Kidney epithelial cell (primary cell): ENCODE measurements at regions not wholly inside any gene's neighbourhood (a gene's known extent, or its start where the extent isn't known, plus 50 kb on each side); places are given as distances from the start of the nearest gene placed in this dataset.

Source experiments
- DNase-seq: peaks from one replicate; pipeline ENCODE4 v3.0.0-alpha.2; 2010; ENCODE audit warnings: low read depth
- H3K27me3 ChIP-seq: 2 replicates; pipeline ENCODE4 v1.6.0; 2011; ENCODE audit warnings: low read length; ENCODE audit not compliant: control insufficient read depth, insufficient read depth
- H3K36me3 ChIP-seq: 2 replicates; pipeline ENCODE4 v1.5.1; 2011; ENCODE audit warnings: low read length; ENCODE audit not compliant: control insufficient read depth, insufficient read depth
- H3K4me3 ChIP-seq: 2 replicates; pipeline ENCODE4 v1.5.1; 2011; ENCODE audit warnings: low read depth, mild to moderate bottlenecking, control low read depth, low read length
- TF ChIP-seq, protein P1 (sequence below): IDR thresholded peaks from 2 replicates; pipeline ENCODE4 v1.5.1; 2011; ENCODE audit warnings: mild to moderate bottlenecking, moderate library complexity, low read length, control low read depth, inconsistent platforms; ENCODE audit not compliant: insufficient read depth, poor library complexity, severe bottlenecking

DNA sequence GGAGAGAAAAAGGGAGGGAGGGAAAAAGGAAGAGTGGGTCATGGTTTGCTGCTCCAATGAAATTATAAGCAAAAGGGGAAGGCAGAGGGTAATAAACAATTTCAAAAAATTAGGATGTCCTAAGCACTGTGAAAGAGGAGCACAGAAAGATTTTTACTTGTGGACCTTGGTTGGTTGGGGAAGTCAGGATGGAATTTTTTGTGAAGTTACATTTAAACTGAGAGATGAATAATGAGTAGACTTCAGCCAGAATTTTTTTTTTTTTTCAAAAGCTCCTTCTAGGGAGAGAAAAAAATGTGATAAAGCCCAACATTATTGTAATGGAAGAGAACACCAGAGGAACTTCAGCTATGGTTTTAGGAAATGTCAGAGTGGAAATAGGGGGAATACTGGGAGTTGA lies 515.9 kb upstream of the PAPPA start:
- TF ChIP-seq, protein P1, sequence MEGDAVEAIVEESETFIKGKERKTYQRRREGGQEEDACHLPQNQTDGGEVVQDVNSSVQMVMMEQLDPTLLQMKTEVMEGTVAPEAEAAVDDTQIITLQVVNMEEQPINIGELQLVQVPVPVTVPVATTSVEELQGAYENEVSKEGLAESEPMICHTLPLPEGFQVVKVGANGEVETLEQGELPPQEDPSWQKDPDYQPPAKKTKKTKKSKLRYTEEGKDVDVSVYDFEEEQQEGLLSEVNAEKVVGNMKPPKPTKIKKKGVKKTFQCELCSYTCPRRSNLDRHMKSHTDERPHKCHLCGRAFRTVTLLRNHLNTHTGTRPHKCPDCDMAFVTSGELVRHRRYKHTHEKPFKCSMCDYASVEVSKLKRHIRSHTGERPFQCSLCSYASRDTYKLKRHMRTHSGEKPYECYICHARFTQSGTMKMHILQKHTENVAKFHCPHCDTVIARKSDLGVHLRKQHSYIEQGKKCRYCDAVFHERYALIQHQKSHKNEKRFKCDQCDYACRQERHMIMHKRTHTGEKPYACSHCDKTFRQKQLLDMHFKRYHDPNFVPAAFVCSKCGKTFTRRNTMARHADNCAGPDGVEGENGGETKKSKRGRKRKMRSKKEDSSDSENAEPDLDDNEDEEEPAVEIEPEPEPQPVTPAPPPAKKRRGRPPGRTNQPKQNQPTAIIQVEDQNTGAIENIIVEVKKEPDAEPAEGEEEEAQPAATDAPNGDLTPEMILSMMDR, result no peak
- Histone ChIP-seq H3K4me3 (no peak overlapping the region), H3K36me3 (no peaks in the 10 kb centered on the region), H3K27me3 (no peaks in the 10 kb centered on the region)
- no peak for DNase-seq

DNA sequence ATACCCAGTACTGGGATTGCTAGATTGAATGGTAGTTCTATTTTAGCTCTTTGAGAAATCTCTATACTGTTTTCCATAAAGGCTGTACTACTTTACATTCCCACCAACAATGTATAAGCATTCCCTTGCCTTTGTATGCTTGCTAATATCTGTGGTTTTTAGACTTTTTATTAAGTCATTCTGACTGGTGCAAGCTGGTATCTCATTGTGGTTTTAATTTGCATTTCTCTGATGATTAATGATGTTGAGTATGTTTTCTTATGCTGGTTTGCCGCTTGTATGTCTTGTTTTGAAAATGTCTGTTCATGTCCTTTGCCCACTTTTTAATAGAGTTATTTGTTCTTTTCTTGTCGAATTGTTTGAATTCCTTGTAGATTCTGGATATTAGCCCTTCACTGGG lies 512.7 kb upstream of the PAPPA start:
- no peak for DNase-seq
- Histone ChIP-seq H3K27me3 (no peaks in the 10 kb centered on the region), H3K4me3 (no peak overlapping the region), H3K36me3 (no peaks in the 10 kb centered on the region)
- TF ChIP-seq, protein P1, result no peak

DNA sequence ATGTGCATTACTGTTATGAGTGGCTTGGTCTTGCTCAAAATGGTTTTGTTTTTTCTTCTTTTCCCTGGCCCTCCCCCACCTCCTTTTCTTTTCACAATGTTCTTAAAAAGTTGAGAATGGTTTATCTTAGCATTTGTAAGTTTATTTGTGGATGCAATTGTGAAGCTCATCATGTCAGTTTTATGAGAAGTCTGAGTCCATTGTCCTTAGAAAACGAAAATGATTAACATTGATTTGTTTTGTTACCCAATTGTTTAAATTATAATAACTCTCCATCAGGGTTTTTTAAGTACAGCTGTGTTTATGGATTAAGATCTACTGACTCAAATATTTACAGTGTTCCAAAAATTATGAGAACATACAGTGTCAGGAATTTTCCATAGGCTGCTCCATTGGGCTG lies 511.3 kb upstream of the PAPPA start:
- Histone ChIP-seq H3K4me3 (no peak overlapping the region), H3K36me3 (no peaks in the 10 kb centered on the region), H3K27me3 (no peaks in the 10 kb centered on the region)
- no peak for DNase-seq
- TF ChIP-seq, protein P1, result no peak

DNA sequence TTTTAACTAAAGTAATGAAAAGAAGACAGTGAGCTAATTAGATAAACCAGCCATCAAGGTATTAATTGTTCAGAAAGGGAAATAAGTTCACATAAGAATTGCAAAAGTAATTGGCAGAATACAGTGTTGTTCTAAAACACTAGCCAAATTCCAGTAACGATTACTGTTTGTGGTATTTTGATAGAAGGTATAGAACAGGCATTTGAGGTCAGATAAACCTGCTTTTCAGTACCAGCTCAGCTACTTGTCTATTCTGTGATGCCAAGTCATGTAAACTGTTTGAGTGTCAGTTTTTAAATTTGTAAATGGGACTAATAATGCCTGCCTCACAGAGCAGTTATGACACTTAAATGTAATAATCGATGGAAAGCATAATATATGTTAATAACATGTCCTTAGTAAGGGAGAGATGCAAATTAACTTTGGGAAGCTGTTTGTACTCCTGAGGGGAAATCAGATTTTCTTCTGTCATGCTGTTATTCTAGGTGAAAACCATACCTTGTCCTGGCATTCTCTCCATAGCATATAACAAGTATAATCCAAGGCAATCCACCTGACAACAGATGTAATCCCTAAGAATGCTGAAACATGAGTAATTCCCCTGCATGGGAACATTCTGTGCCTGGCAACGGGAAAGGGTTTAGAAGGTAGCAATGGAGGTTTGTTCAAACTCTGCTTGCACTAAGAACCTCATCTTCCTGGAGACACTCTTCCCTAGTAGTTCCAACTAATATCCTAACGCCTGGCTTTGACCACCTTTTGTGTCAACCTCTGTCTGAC lies 509.5 kb upstream of the PAPPA start:
- H3K4me3 ChIP-seq, result no peak overlapping the region
- no peaks in the 10 kb centered on the region for H3K36me3 ChIP-seq
- TF ChIP-seq, protein P1, result no peak
- no peak for DNase-seq
- H3K27me3 ChIP-seq, result no peaks in the 10 kb centered on the region

DNA sequence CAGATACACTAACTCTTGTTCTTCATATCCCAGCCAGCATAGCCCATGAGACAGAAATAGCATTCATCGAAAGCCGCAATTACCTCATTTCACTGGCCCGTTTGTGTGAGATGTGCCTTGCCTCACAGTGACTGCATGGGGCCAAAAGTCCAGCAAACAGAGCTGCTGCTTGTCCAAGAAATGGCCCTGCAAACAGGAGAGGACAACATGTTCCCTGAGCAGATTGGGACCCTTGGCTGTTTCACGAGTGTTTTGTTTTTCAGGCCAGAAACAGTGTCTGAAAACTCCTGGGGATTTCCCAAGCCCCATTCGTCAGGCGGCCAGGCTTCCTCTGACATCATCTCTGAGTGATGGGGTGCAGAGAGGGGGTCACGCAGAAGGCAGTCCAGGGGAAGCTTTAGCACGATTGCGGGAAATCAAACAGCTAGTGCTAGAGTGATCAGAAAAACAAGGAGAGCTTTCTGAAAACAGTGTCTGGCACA lies 503.6 kb upstream of the PAPPA start:
- TF ChIP-seq, protein P1, result no peak
- no peak overlapping the region for H3K4me3 ChIP-seq
- H3K36me3 ChIP-seq, result no peaks in the 10 kb centered on the region
- no peaks in the 10 kb centered on the region for H3K27me3 ChIP-seq
- peak; percentile 51 for DNase-seq

DNA sequence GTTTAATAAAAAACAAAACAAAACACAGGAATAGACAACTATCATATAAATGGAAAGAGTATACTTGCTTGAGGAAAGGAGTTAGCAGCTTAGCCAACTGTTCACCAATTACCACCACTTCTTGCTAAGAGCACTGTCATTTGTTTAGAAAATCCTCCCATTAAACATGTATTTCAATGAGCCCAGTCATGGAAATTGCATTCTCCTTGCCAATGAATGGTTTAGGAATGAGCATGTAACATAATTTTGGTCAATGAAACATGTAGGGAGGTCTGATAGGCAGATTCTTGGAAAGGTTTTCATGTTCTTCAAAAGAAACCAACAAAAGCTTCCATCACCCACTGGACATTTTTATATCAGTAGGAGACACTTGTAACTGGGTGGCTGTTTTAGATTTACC lies 502.8 kb upstream of the PAPPA start:
- no peak for DNase-seq
- no peaks in the 10 kb centered on the region for H3K27me3 ChIP-seq
- TF ChIP-seq, protein P1, result no peak
- H3K4me3 ChIP-seq, result no peak overlapping the region
- no peaks in the 10 kb centered on the region for H3K36me3 ChIP-seq
